ENCODE measurements at regions not wholly inside any gene's neighbourhood (a gene's known extent, or its start where the extent isn't known, plus 50 kb on each side); places are given as distances from the start of the nearest gene placed in this dataset.

DNA sequence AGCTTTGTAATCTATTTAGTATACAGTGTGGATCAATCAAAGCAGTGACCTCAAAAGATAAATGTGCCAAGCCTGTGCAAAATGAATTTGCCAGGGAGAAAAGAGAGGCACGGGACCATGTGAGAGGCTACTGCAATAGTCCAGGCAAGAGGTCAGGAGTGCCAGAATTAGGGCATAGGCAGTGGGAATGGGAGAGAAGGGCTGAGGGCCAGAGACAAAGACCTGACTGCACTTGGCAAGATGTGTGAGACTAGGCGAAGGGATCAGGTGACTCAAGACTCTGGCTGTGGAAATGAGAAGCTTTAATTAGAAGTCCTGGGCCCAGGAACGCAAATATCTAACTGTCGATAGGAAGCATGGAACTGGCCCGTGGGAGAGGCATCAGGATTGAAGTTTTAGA is 168.1 kb downstream of the DHX15 start:
- Histone ChIP-seq H3K27ac (ENCODE audit: low read length) (no peak overlapping the region), H3K9me3 (ENCODE audit: insufficient read depth, low read depth, low read length) (no peaks in the 10 kb centered on the region), H3K27me3 (ENCODE audit: insufficient read depth, low read length) (peaks cover 33% of the 10 kb centered on the region), H3K9ac (ENCODE audit: low read depth, low read length) (no peak overlapping the region), H3K36me3 (ENCODE audit: insufficient read depth, low read depth, low read length) (no peaks in the 10 kb centered on the region), H3K4me1 (ENCODE audit: insufficient read depth, low read length) (peaks cover 15% of the 10 kb centered on the region), H3K4me3 (ENCODE audit: low read length) (no peak overlapping the region)

DNA sequence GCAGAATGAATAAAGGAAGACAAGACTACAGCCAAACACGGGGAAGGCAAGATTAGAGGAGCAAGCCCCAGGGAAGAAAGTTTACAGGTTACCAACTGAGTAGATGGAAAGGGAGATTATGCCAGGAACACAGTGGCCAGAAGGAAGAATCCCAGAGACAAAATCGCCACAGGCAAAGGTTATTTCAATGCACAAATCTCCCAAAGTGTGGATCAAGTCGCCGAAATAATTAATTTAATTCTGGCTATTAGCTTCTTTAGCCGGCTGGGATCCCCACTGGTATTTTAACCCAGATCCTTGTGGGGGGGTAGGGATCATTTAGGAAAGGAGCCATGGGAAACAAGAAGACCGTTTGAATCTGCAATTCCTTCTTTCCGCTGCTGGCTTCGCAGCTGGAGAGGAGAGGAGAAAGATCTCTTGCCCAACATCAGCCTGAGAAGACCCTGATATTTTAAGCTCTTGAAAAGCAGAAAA is 171.0 kb downstream of the DHX15 start:
- Histone ChIP-seq H3K36me3 (ENCODE audit: insufficient read depth, low read depth, low read length) (no peaks in the 10 kb centered on the region), H3K27me3 (ENCODE audit: insufficient read depth, low read length) (peaks cover 42% of the 10 kb centered on the region), H3K9ac (ENCODE audit: low read depth, low read length) (peak overlapping the region; percentile 15; the same call in 1 of the 2 replicates), H3K4me3 (ENCODE audit: low read length) (peak overlapping the region; percentile 29; the same call in 1 of the 2 replicates), H3K9me3 (ENCODE audit: insufficient read depth, low read depth, low read length) (no peaks in the 10 kb centered on the region), H3K27ac (ENCODE audit: low read length) (no peak overlapping the region), H3K4me1 (ENCODE audit: insufficient read depth, low read length) (peaks cover 15% of the 10 kb centered on the region)

DNA sequence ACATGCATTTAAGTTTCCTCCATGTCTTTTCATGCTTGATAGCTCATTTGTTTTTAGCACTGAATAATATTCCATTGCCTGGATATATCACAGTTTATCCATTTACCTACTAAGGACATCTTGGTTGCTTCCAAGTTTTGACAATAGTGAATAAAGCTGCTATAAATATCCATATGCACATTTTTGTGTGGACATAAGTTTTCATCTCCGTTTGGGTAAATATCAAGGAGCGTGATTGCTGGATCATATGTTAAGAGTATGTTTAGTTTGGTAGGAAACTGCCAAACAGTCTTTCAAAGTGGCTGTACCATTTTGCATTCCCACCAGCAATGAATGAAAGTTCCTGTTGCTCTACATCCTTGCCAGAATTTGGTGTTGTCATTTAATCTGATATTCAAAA is 172.5 kb downstream of the DHX15 start:
- H3K9me3 ChIP-seq (ENCODE audit: insufficient read depth, low read depth, low read length), result no peaks in the 10 kb centered on the region
- no peak overlapping the region for H3K27ac ChIP-seq (ENCODE audit: low read length)
- H3K4me1 ChIP-seq (ENCODE audit: insufficient read depth, low read length), result peaks cover 15% of the 10 kb centered on the region

DNA sequence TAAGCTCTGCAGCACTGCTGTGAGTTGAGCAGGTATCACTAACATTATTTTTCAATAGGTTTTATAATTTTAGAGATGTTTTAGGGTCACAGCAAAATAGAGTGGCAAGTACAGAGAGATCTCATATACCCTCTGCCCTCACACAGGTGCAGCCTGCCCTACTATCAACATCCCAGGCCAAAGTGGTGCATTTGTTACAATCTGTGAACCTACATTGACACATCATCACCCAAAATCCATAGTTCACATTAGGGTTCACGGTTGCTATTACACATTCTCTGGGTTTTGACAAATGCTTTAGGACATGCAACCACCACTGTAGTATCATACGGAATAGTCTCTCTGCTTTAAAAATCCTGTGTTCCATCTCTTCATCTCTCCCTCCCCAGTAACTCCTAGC is 173.1 kb downstream of the DHX15 start:
- Histone ChIP-seq H3K9me3 (ENCODE audit: insufficient read depth, low read depth, low read length) (no peaks in the 10 kb centered on the region), H3K27me3 (ENCODE audit: insufficient read depth, low read length) (peaks cover 38% of the 10 kb centered on the region), H3K36me3 (ENCODE audit: insufficient read depth, low read depth, low read length) (no peaks in the 10 kb centered on the region), H3K4me1 (ENCODE audit: insufficient read depth, low read length) (peaks cover 15% of the 10 kb centered on the region), H3K4me3 (ENCODE audit: low read length) (no peak overlapping the region), H3K27ac (ENCODE audit: low read length) (no peak overlapping the region), H3K9ac (ENCODE audit: low read depth, low read length) (no peak overlapping the region)

More for the DNA sequence above, 172.5 kb downstream of the DHX15 start:
- Histone ChIP-seq H3K4me3 (ENCODE audit: low read length) (no peak overlapping the region), H3K9ac (ENCODE audit: low read depth, low read length) (no peak overlapping the region), H3K27me3 (ENCODE audit: insufficient read depth, low read length) (peaks cover 42% of the 10 kb centered on the region), H3K36me3 (ENCODE audit: insufficient read depth, low read depth, low read length) (no peaks in the 10 kb centered on the region)

DNA sequence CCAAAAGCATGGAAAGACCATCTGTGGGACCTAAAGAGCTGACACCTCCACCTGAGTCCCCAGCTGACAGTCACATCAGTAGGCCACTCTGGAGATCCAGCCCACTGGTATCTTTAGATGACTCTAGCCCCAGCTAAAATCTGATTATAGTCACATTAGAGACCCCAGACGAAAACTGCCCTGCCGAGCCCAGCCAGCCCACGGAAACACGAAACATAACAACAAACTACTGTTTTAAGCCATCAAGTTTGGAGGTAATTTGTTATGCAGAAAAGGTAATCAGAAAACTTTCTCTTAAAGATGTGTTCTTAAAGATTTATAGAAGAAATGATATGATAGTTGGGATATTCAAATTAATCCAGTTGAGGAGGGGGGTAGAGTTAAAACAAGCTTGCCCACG is 175.7 kb downstream of the DHX15 start:
- H3K27me3 ChIP-seq (ENCODE audit: insufficient read depth, low read length), result peaks cover 25% of the 10 kb centered on the region
- peaks cover 11% of the 10 kb centered on the region for H3K4me1 ChIP-seq (ENCODE audit: insufficient read depth, low read length)
- H3K9ac ChIP-seq (ENCODE audit: low read depth, low read length), result no peak overlapping the region
- no peaks in the 10 kb centered on the region for H3K36me3 ChIP-seq (ENCODE audit: insufficient read depth, low read depth, low read length)
- no peak overlapping the region for H3K4me3 ChIP-seq (ENCODE audit: low read length)
- no peaks in the 10 kb centered on the region for H3K9me3 ChIP-seq (ENCODE audit: insufficient read depth, low read depth, low read length)
- no peak overlapping the region for H3K27ac ChIP-seq (ENCODE audit: low read length)

DNA sequence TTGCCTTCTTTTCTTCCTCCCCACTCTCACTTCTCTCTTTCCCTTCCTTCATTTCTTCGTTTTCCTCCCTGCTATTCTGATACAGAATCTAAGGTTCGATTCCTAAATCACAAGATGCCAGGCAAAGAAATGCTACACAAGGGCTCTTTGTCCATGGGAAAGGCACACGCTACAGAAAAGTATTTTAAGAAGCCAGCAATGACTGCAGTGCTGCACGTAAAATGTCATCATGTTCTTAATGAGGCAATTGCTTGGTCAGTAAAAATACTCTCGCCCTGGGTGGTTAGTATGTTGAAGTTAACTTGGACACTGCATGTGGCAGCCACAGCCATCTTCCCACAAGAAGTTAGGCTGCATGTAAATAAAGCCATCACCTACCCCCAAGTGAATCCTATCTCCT is 178.4 kb downstream of the DHX15 start:
- Histone ChIP-seq H3K27ac (ENCODE audit: low read length) (no peak overlapping the region), H3K4me3 (ENCODE audit: low read length) (no peak overlapping the region), H3K9ac (ENCODE audit: low read depth, low read length) (no peak overlapping the region), H3K36me3 (ENCODE audit: insufficient read depth, low read depth, low read length) (no peaks in the 10 kb centered on the region), H3K27me3 (ENCODE audit: insufficient read depth, low read length) (0 out of 2 replicates have a peak, but pooled peaks cover 5% of the 10 kb centered on the region), H3K4me1 (ENCODE audit: insufficient read depth, low read length) (no peaks in the 10 kb centered on the region), H3K9me3 (ENCODE audit: insufficient read depth, low read depth, low read length) (no peaks in the 10 kb centered on the region)

DNA sequence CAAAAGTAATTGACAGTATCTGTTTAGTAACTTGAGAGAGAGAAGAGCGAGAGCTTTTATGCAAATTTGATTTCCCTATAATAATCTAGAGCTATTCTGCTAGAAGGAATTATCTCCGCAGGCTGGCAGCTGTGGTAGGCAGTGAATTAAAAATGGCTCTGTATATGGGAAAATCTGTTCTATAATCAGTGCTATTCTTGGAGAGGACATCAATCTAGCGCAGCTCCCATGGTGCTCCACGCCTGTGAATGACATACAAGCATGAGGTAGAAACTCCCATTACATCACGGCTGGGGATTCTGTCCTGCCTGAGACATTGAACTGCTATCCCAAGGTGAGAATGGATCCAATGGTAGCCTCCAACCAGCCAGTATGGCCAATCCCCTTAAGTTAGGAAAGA is 179.0 kb downstream of the DHX15 start:
- Histone ChIP-seq H3K9ac (ENCODE audit: low read depth, low read length) (no peak overlapping the region), H3K4me3 (ENCODE audit: low read length) (no peak overlapping the region), H3K27ac (ENCODE audit: low read length) (no peak overlapping the region), H3K27me3 (ENCODE audit: insufficient read depth, low read length) (no peaks in the 10 kb centered on the region), H3K9me3 (ENCODE audit: insufficient read depth, low read depth, low read length) (no peaks in the 10 kb centered on the region), H3K36me3 (ENCODE audit: insufficient read depth, low read depth, low read length) (no peaks in the 10 kb centered on the region), H3K4me1 (ENCODE audit: insufficient read depth, low read length) (no peaks in the 10 kb centered on the region)

DNA sequence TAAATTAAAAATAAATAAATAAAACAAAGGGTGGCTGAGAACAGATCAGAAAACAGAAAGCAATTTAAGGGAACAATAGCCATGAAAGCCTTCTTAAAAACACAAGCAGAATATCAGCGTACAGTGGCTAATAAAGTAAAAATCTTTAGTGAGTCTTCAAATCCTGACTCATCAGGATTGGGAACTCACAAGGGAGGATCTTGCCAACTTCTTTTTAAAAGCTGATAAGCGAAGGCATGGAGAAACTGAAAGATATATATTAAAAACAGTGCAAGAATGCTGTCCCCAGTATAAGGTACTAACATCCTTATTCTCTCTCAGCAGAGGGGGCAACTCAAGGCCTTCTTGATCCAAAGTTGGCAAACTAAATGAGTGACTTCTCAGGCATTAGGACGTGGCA is 180.1 kb downstream of the DHX15 start:
- Histone ChIP-seq H3K9ac (ENCODE audit: low read depth, low read length) (no peak overlapping the region), H3K27me3 (ENCODE audit: insufficient read depth, low read length) (no peaks in the 10 kb centered on the region), H3K4me1 (ENCODE audit: insufficient read depth, low read length) (no peaks in the 10 kb centered on the region), H3K9me3 (ENCODE audit: insufficient read depth, low read depth, low read length) (no peaks in the 10 kb centered on the region), H3K4me3 (ENCODE audit: low read length) (no peak overlapping the region), H3K36me3 (ENCODE audit: insufficient read depth, low read depth, low read length) (no peaks in the 10 kb centered on the region), H3K27ac (ENCODE audit: low read length) (no peak overlapping the region)

DNA sequence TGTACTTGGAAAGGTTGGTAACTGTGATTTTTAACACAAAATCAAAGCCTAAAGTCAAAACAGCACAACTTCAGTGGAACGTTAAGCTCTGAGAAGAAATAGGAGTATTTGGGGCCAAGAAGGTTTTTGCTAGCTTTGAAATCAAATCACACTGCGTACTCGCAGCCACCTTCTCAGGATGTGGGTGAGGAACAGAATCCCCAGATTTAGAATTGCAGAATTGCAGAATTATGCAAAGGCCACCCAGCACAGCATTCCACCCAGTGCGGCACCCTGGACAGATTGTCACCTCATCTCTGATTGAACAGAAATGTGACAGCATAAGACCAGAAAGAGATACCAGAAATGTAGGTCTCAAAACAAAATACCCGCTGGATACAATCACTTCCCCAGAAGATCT is 181.1 kb downstream of the DHX15 start:
- Histone ChIP-seq H3K4me1 (ENCODE audit: insufficient read depth, low read length) (no peaks in the 10 kb centered on the region), H3K27me3 (ENCODE audit: insufficient read depth, low read length) (no peaks in the 10 kb centered on the region), H3K9ac (ENCODE audit: low read depth, low read length) (no peak overlapping the region), H3K9me3 (ENCODE audit: insufficient read depth, low read depth, low read length) (no peaks in the 10 kb centered on the region), H3K27ac (ENCODE audit: low read length) (no peak overlapping the region), H3K36me3 (ENCODE audit: insufficient read depth, low read depth, low read length) (no peaks in the 10 kb centered on the region), H3K4me3 (ENCODE audit: low read length) (no peak overlapping the region)

DNA sequence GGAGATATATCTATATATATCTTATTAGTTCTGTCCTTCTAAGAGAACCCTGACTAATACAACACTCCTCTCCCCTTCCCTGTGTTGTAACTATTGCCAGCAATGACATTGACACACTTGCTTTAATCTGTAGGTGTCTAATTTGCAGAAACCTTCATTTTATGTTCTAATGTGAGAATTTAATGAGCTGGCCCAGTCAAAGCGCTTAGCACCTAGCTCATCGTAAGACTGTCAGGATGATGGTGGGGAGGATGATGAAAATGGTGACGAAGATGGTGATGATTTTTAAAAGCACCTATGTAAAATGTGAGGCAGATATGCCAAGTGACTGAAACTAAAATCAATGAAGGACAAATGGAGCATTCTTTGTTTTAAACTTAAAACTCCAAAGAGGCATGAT is 183.8 kb downstream of the DHX15 start:
- Histone ChIP-seq H3K36me3 (ENCODE audit: insufficient read depth, low read depth, low read length) (no peaks in the 10 kb centered on the region), H3K27ac (ENCODE audit: low read length) (no peak overlapping the region), H3K4me1 (ENCODE audit: insufficient read depth, low read length) (no peaks in the 10 kb centered on the region), H3K4me3 (ENCODE audit: low read length) (no peak overlapping the region), H3K27me3 (ENCODE audit: insufficient read depth, low read length) (no peaks in the 10 kb centered on the region), H3K9ac (ENCODE audit: low read depth, low read length) (no peak overlapping the region), H3K9me3 (ENCODE audit: insufficient read depth, low read depth, low read length) (no peaks in the 10 kb centered on the region)

DNA sequence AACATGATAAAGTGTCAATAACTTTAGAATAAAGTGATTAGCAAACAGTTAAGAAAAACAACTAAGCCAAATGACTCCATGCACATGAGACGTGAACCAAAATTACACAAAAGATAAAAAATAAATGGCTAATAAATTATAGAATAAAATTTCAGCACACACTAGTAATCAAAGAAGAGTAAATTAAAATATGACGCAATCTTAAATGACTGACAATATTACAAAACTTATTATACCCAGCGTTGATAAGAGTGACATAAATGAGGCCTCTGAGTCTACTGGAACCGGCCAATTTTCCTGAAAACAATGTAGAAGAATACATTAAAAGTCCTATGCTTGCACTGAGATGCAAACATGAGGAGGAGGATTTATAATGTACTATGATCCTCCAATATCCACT is 187.4 kb downstream of the DHX15 start:
- Histone ChIP-seq H3K4me3 (ENCODE audit: low read length) (no peak overlapping the region), H3K9ac (ENCODE audit: low read depth, low read length) (no peak overlapping the region), H3K27me3 (ENCODE audit: insufficient read depth, low read length) (no peaks in the 10 kb centered on the region), H3K9me3 (ENCODE audit: insufficient read depth, low read depth, low read length) (no peaks in the 10 kb centered on the region), H3K36me3 (ENCODE audit: insufficient read depth, low read depth, low read length) (no peaks in the 10 kb centered on the region), H3K4me1 (ENCODE audit: insufficient read depth, low read length) (no peaks in the 10 kb centered on the region), H3K27ac (ENCODE audit: low read length) (no peak overlapping the region)

DNA sequence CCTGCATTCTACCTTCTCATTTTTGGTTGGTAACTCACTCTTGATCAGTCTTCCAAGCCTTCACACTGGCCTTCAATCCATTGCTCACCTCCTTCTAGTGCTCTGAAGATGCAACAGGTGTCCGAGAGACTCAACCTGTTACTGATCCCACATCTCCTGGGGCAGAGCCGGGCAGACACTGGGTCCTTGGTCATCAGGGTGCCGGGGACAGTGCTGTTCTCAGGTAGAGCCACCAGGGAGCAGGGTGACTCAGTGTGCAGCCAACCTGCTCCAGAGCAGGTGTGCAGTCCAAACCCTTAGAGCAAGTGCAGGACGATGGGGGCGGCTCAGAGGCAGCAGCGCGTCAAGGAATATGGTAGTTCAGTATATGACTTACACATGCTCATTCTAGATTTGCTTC is 188.4 kb downstream of the DHX15 start:
- no peaks in the 10 kb centered on the region for H3K4me1 ChIP-seq (ENCODE audit: insufficient read depth, low read length)
- no peaks in the 10 kb centered on the region for H3K9me3 ChIP-seq (ENCODE audit: insufficient read depth, low read depth, low read length)
- H3K36me3 ChIP-seq (ENCODE audit: insufficient read depth, low read depth, low read length), result no peaks in the 10 kb centered on the region
- no peak overlapping the region for H3K4me3 ChIP-seq (ENCODE audit: low read length)
- H3K9ac ChIP-seq (ENCODE audit: low read depth, low read length), result no peak overlapping the region
- H3K27ac ChIP-seq (ENCODE audit: low read length), result no peak overlapping the region
- H3K27me3 ChIP-seq (ENCODE audit: insufficient read depth, low read length), result no peaks in the 10 kb centered on the region

DNA sequence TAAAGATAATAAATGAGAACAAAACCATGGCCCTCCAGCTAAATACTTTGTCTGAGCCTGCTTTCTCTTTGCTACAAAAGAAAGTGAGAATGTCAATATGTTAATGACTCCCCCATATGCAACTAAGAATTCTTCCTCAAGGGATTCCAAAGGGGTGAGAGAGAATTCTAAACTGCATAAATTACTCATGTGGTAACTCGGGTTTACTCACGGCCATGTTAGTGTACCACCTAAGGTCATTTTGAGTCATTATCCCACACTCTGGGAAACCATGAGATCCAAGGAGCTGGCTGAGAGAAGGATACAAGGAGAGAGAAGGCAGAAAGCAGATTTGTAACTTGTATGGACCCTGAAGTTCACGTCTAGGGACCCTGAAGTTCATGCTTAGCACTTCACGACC is 190.3 kb downstream of the DHX15 start:
- no peak overlapping the region for H3K4me3 ChIP-seq (ENCODE audit: low read length)
- no peaks in the 10 kb centered on the region for H3K4me1 ChIP-seq (ENCODE audit: insufficient read depth, low read length)
- no peaks in the 10 kb centered on the region for H3K27me3 ChIP-seq (ENCODE audit: insufficient read depth, low read length)

More for the DNA sequence above, 190.3 kb downstream of the DHX15 start:
- no peaks in the 10 kb centered on the region for H3K36me3 ChIP-seq (ENCODE audit: insufficient read depth, low read depth, low read length)
- H3K9ac ChIP-seq (ENCODE audit: low read depth, low read length), result no peak overlapping the region
- no peaks in the 10 kb centered on the region for H3K9me3 ChIP-seq (ENCODE audit: insufficient read depth, low read depth, low read length)
- H3K27ac ChIP-seq (ENCODE audit: low read length), result no peak overlapping the region
